ENCODE measurements at regions not wholly inside any gene's neighbourhood (a gene's known extent, or its start where the extent isn't known, plus 50 kb on each side); places are given as distances from the start of the nearest gene placed in this dataset.

GRCh38 chr12:111006621-111007020 lies 86.2 kb upstream of the MYL2 start:
- H3K9me3 ChIP-seq (replicated peaks; ENCODE audit: insufficient read depth, low read length) = no peaks in the 10 kb centered on the region
- H2AFZ ChIP-seq (ENCODE audit: low read length) = no peak overlapping the region
- no peak overlapping the region for H3K4me2 ChIP-seq (ENCODE audit: low read depth, low read length)
- TF ChIP-seq EZH2phosphoT487 (IDR thresholded peaks at IDR 0.05; ENCODE audit: low read length) (no peak), EZH2 (optimal IDR thresholded peaks at IDR 0.05; ENCODE audit: low read depth, low read length) (no peak)
- TF ChIP-seq, protein P1, sequence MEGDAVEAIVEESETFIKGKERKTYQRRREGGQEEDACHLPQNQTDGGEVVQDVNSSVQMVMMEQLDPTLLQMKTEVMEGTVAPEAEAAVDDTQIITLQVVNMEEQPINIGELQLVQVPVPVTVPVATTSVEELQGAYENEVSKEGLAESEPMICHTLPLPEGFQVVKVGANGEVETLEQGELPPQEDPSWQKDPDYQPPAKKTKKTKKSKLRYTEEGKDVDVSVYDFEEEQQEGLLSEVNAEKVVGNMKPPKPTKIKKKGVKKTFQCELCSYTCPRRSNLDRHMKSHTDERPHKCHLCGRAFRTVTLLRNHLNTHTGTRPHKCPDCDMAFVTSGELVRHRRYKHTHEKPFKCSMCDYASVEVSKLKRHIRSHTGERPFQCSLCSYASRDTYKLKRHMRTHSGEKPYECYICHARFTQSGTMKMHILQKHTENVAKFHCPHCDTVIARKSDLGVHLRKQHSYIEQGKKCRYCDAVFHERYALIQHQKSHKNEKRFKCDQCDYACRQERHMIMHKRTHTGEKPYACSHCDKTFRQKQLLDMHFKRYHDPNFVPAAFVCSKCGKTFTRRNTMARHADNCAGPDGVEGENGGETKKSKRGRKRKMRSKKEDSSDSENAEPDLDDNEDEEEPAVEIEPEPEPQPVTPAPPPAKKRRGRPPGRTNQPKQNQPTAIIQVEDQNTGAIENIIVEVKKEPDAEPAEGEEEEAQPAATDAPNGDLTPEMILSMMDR (IDR thresholded peaks at IDR 0.05; ENCODE audit: low read length) = no peak
- no peaks in the 10 kb centered on the region for H3K4me1 ChIP-seq (ENCODE audit: low read length)
- H3K9ac ChIP-seq (ENCODE audit: low read length) = no peak overlapping the region
- no peaks in the 10 kb centered on the region for H3K27me3 ChIP-seq (replicated peaks; ENCODE audit: insufficient read depth, low read length)
- no peaks in the 10 kb centered on the region for H3F3A ChIP-seq (ENCODE audit: insufficient read depth, low read length)
- H3K36me3 ChIP-seq (replicated peaks; ENCODE audit: insufficient read depth, low read length) = no peaks in the 10 kb centered on the region
- H3K9me2 ChIP-seq (replicated peaks; ENCODE audit: insufficient read depth, low read length) = no peaks in the 10 kb centered on the region
- no peaks in the 10 kb centered on the region for H4K20me1 ChIP-seq (ENCODE audit: insufficient read depth, low read length)
- no peak overlapping the region for H3K27ac ChIP-seq (ENCODE audit: low read length)
- DNase-seq = no peak
- no peaks in the 10 kb centered on the region for H3K79me2 ChIP-seq (ENCODE audit: low read length)
- H3K4me3 ChIP-seq (ENCODE audit: low read length) = no peak overlapping the region

DNA sequence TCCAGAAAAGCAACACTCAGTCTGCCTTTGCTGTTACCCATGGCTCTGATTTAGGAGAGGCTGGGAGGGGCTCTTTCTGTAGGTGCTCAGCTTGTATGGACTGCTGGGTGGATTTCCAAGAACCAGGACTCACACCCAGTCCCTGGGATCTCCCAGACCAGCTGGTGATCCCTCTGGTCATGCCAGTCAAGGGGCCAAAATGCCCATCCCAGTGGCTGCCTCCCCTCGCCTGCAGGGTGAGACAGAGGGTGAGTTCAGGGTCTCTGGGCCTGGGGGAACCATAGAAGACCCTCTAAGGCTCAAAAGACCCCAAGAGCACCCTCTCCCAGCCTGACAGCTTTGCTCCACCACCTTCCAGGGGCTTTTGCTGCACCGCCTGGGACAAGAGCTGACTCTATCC lies 78.6 kb upstream of the MYL2 start:
- no peaks in the 10 kb centered on the region for H3F3A ChIP-seq (ENCODE audit: insufficient read depth, low read length)
- no peaks in the 10 kb centered on the region for H3K9me2 ChIP-seq (replicated peaks; ENCODE audit: insufficient read depth, low read length)
- TF ChIP-seq, protein P1 (IDR thresholded peaks at IDR 0.05; ENCODE audit: low read length) = no peak
- TF ChIP-seq EZH2 (optimal IDR thresholded peaks at IDR 0.05; ENCODE audit: low read depth, low read length) (no peak), EZH2phosphoT487 (IDR thresholded peaks at IDR 0.05; ENCODE audit: low read length) (no peak)
- no peaks in the 10 kb centered on the region for H3K27me3 ChIP-seq (replicated peaks; ENCODE audit: insufficient read depth, low read length)
- H3K79me2 ChIP-seq (ENCODE audit: low read length) = no peaks in the 10 kb centered on the region
- H3K9ac ChIP-seq (ENCODE audit: low read length) = no peak overlapping the region
- no peak overlapping the region for H3K4me3 ChIP-seq (ENCODE audit: low read length)
- H2AFZ ChIP-seq (ENCODE audit: low read length) = no peak overlapping the region
- H3K27ac ChIP-seq (ENCODE audit: low read length) = no peak overlapping the region
- no peaks in the 10 kb centered on the region for H4K20me1 ChIP-seq (ENCODE audit: insufficient read depth, low read length)
- DNase-seq = no peak
- H3K4me1 ChIP-seq (ENCODE audit: low read length) = no peaks in the 10 kb centered on the region
- H3K9me3 ChIP-seq (replicated peaks; ENCODE audit: insufficient read depth, low read length) = no peaks in the 10 kb centered on the region
- H3K4me2 ChIP-seq (ENCODE audit: low read depth, low read length) = no peak overlapping the region
- H3K36me3 ChIP-seq (replicated peaks; ENCODE audit: insufficient read depth, low read length) = no peaks in the 10 kb centered on the region

GRCh38 chr12:110998165-110998564 lies 77.8 kb upstream of the MYL2 start:
- Histone ChIP-seq H3K9ac (ENCODE audit: low read length) (no peak overlapping the region), H3K4me1 (ENCODE audit: low read length) (no peaks in the 10 kb centered on the region), H3K27ac (ENCODE audit: low read length) (no peak overlapping the region), H3K4me2 (ENCODE audit: low read depth, low read length) (no peak overlapping the region), H3K9me3 (replicated peaks; ENCODE audit: insufficient read depth, low read length) (no peaks in the 10 kb centered on the region), H3K27me3 (replicated peaks; ENCODE audit: insufficient read depth, low read length) (no peaks in the 10 kb centered on the region), H3F3A (ENCODE audit: insufficient read depth, low read length) (no peaks in the 10 kb centered on the region), H3K4me3 (ENCODE audit: low read length) (no peak overlapping the region), H2AFZ (ENCODE audit: low read length) (no peak overlapping the region), H3K9me2 (replicated peaks; ENCODE audit: insufficient read depth, low read length) (no peaks in the 10 kb centered on the region), H3K79me2 (ENCODE audit: low read length) (no peaks in the 10 kb centered on the region), H4K20me1 (ENCODE audit: insufficient read depth, low read length) (no peaks in the 10 kb centered on the region), H3K36me3 (replicated peaks; ENCODE audit: insufficient read depth, low read length) (no peaks in the 10 kb centered on the region)
- DNase-seq = no peak
- no peak for TF ChIP-seq EZH2 (optimal IDR thresholded peaks at IDR 0.05; ENCODE audit: low read depth, low read length)
- no peak for TF ChIP-seq EZH2phosphoT487 (IDR thresholded peaks at IDR 0.05; ENCODE audit: low read length)
- TF ChIP-seq, protein P1 (IDR thresholded peaks at IDR 0.05; ENCODE audit: low read length) = no peak

Data from MM.1S (cell line).